ENCODE measurements at regions not wholly inside any gene's neighbourhood (a gene's known extent, or its start where the extent isn't known, plus 50 kb on each side); places are given as distances from the start of the nearest gene placed in this dataset.
"Not testable (repeated sequence)": the region's sequence is repeated elsewhere in the genome, so short reads cannot be mapped to it uniquely, and the experiment has no call there.

DNA sequence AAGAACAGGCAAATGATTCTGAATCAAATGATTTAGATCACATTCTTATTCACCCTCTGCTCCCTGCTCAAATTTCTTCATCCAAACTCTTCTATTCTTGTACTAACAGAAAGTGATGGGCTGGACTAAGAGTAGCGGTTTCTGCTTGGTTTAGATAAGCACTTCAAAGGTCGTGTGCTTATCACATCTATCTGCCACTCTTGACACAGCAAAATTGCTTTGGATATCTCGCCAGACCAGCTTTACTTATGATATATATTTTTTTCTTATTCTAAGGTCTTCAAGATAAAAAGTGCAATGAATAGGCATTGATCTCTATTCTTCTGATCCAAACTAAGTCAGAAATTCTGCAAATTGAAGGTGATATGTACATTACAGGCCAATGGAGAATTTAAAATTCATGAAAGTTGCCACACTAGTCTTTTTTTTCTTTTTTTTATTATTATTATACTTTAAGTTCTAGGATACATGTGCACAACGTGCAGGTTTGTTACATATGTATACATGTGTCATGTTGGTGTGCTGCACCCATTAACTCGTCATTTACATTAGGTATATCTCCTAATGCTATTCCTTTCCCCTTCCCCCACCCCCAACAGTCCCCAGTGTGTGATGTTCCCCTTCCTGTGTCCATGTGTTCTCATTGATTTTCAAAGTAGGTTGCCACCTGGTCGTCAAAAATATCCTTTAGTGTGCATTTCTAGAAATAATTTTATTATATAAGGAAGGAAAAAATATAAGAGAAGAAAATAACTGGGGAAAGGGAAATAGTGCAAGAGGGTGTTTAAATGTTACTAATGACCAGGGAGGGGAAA is 1941.0 kb upstream of the RAG2 start:
- DNase-seq = no peak

DNA sequence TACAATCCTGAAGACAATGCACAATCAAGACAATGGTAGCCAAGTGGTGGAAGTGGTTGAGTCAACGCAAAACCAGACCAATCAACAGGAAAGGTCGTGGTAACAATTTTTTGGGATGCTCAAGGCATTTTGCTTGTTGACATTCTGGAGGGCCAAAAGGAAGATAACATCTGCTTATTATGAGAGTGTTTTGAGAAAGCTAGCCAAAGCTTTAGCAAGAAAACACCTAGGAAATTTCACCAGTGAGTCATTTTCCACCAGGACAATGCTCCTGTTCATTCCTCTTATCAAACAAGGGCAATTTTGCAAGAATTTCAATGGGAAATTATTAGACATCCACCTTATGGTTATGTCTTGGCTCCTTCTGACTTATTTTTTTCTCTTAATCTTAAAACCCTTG is 1932.2 kb upstream of the RAG2 start:
- no peak for DNase-seq

DNA sequence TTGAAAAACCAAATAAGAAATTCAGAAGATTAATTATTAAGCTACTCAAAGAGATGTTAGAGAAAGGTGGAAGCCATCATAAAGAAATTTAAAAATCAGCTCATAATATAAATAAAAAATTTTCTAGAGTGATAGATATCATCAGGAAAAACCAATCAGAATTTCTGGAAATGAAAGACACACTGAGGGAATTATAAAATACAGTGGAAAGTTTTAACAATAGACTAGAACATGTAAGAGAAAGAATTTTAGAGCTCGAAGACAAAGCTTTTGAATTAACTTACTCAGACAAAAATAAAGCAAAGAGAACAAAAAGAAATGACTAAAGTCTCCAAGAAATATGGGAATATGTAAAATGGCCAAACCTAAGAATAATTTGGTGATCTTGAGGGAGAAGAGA is 1926.9 kb upstream of the RAG2 start:
- no peak for DNase-seq

DNA sequence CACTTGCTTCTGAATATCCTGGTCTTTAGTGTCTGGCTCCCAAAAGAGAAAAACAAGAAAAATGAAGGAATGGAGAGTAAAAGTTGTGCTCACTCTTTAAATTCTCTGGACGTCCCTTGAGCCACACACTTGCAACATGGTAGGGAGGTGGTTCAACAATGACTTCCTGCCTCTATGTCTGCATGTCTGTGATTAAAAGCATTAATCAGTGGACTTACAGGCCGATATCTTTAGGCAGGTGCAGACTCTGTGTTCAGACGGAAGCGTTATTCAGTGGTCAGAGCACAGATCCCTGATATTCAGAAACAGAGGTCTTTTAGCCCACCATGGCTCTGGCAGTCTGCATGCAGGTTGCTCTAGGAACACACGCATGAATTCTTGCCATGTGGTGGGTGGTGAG is 1920.0 kb upstream of the RAG2 start:
- DNase-seq = no peak

DNA sequence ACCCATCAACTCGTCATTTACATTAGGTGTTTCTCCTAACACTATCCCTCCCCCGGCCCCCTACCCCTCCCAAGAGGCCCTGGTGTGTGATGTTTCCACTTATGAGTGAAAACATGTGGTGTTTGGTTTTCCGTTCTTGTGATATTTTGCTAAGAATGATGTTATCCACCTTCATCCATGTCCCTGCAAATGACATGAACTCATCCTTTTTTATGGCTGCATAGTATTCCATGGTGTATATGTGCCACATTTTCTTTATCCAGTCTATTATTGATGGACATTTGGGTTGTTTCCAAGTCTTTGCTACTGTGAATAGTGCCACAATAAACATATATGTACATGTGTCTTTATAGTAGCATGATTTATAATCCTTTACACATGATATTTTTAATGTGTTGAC is 1914.8 kb upstream of the RAG2 start:
- DNase-seq = not testable (repeated sequence)

DNA sequence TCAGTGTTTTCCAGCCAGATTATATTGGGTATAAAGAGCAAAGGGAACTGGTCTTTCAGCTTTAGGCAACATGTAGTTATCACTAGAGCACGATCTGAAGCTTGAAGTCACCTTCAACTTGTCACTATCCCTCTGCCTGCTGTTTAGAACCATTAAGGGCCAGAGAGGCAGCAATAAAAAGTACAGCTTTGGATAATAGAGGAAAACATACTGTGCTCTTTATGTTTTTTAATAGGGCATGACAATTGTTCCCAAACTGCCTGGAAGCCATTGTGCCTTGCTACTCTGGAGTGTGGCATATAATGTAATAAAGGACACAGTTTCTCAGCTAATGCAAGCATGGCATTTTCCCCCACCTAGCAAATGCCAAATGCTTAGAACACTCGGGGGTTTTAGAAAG is 1912.0 kb upstream of the RAG2 start:
- no peak for DNase-seq

DNA sequence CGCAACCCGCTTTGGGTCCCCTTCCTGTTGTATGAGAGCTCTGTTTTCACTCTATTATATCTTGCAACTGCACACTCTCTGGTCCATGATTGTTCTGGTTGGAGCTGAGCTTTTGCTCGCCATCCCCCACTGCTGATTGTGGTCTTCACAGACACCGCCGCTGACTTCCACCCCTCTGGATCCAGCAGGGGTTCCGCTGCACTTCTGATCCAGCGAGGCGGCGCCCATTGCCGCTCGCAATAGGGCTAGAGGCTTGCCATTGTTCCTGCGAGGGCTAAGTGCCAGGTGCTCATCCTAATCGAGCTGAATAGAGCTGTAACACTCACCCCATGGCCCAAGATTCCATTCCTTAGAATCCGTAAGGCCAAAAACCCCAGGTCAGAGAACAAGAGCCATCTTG is 1905.8 kb upstream of the RAG2 start:
- DNase-seq = no peak

DNA sequence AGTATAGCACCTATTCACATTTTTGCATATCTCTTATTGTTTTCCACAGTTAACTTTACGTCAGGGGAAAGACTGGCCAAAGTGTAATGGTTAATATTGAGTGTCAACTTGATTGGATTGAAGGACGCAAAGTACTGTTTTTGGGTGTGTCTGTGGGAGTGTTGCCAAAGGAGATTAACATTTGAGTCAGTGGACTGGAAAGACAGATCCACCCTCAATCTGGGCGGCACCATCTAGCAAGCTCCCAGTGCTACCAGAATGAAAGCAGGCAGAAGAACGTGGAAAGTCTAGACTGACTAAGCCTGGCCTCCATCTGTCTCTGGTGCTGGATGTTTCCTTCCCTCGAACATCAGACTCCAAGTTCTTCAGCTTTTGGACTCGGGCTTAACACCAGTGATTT is 1900.7 kb upstream of the RAG2 start:
- DNase-seq = peak; percentile 71

DNA sequence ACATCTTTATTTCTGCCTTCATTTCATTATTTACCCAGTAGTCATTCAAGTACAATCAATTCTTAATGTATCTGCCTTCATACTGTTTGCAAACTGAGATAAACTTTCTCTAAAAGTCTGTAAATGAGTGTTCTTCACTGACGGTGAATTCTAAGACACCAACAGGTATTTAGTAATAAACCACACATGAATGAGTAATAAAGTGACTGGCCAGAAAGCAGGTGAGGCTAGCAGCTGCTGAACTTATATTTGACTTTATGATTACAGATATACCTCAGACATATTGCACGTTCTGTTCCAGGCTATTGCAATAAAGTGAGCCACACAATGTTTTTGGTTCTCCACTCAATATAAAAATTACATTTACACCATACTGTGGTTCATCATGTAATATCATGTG is 1894.0 kb upstream of the RAG2 start:
- DNase-seq = no peak

DNA sequence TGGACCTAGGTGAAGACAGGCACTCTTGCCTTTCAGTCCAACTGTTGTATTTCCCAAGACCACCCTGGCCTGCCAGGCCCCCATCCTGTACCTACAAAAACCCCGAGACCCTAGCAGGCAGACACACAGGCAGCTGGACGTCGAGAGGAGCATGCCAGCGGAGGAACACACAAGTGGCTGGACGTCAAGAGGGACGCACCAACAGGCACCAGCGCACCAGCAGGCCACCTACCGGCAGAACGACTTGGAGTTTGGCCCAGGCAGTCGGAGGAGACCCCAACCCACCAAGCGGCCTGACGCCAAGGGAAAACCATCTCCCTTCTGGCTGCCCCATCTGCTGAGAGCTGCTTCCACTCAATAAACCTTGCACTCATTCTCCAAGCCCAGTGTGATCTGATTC is 1883.4 kb upstream of the RAG2 start:
- no peak for DNase-seq

DNA sequence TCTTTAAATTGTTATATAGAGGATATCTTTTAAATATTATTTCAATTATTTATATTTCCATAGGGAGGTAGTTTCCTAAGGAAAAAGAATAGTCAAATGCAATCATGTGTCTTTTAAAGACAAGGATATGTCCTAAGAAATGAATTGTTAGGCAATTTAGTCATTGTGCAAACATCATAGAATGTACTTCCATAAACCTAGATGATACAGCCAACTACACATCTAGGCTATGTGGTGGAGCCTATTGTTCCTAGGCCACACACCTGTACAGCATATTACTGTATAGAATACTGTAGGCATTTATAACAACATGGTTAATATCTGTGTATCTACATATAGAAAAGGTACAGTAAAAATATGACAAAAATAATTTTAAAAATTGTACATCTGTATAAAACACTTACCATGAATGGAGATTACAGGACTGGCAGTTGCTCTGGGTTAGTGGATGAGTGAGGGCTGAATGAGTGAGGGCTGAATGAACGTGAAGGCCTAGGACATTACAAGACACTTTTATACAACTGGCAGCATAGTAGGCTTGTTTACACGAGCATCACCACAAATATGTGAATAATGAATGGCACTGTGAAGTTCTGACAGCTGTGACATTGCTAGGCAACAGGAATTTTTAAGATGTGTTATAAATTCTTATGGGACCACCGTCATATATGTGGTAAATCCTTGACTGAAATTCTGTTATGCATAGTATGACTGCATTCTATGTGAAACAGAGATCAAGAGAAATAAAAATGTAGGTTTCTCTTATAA is 1879.0 kb upstream of the RAG2 start:
- no peak for DNase-seq

DNA sequence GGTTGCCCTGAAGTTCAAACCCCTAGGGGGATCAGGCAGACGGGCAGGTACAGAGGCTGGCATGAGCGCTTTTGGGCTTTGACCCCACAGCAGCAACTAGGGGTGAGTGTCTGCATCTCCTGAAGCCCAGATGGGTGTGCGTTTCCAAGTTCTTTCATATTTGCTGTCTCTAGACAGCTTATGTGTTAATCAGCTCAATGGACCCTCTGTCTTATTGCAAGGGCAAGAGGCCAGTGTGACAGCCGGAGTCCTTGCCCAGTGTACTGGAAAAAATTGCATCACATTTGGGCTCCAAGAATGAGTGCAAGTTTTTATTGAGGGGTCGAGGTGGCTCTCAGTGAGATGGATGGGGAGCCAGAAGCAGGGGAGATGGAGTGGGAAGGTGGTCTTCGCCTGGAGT is 1863.7 kb upstream of the RAG2 start:
- peak; percentile 50 for DNase-seq

DNA sequence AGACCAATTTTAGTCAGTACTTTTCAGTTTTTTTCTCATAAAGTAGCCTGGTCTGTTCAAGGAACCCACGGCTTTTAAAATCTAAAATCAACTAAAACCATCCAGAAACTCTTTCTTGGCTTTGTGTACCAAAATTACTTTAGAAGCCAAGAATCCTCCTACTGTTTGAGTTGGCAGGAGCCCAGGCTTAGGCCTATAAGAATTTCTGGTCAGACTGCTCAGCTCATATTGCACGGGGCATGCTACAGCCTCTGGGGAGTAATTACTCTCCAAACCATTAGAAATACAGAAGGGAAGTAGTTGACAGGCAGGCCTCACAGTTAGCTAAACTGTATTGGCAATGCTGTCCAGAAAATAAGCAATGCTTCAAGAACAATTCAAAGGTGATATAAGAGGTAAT is 1862.9 kb upstream of the RAG2 start:
- peak; percentile 60 for DNase-seq

DNA sequence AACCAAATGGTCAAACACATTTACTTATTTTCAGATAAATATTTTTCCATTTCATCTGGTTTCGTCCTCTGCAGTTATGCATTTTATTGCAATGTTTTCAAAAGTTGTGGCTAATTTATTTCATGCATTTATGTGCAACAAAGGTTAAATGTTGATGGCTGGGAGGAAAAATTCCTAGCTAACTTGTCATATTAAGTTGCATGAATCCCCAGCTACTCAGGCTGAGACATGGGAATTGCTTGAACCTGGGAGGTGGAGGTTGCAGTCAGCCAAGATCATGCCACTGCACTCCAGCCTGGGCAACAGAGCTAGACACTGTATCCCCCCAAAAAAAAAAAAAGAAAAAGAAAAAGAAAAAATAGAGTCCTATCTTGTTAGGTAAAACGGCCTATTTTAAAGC is 1862.4 kb upstream of the RAG2 start:
- DNase-seq = peak; percentile 2

DNA sequence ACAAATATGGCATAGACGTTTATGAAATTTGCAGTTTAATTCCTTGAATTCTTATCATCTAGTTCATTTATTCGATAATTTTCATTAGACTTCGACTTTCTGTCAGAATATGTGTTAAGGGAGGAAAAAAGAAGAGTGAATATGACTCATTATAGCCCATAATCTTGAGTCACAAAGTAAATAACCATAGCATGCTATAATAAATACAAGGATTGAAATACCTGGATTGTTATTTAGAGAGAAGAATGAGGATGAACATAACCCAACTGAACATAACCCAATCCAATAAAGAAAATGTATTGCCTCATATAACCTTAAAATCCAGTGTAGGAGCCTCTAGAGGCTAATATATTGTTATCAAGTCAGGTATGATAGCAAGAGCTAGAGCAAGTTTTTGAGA is 1858.3 kb upstream of the RAG2 start:
- DNase-seq = no peak

DNA sequence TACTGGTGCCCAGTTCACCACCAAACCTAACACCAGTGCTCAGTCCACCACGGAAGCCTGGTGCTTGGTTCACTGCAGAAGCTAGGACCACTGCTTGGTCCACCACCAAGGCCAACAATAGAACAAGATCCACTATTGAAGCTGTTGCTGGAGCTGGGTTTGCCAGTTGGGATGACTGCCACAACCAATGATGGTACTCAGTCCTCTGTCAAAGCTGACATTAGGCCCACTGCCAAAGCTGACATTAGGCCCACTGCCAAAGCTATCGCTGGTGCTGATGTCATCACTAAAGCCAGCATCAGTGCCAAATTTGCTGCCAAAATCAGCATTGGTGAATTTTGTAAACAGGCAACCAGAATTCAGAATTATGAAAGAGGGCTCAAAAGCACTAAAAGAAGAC is 1850.2 kb upstream of the RAG2 start:
- DNase-seq = no peak

DNA sequence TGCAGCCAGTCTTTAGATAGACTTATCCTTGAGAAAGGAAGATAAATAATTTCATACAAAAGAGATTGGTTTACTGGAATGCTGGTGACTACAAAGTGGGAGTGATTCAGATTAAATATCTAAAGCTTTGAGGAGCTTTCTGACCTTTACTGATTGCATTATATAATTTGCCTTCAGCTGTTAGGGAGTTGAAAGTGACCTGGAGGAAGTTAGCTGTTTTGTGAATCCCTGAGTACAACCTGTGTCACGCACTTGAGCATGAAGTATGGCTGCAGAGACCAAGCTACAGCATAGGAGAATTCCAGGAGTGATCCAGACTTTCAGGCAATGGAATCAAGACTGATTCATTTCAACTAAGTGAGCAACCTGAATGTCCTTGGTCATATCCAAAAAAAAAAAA is 1848.3 kb upstream of the RAG2 start:
- no peak for DNase-seq

DNA sequence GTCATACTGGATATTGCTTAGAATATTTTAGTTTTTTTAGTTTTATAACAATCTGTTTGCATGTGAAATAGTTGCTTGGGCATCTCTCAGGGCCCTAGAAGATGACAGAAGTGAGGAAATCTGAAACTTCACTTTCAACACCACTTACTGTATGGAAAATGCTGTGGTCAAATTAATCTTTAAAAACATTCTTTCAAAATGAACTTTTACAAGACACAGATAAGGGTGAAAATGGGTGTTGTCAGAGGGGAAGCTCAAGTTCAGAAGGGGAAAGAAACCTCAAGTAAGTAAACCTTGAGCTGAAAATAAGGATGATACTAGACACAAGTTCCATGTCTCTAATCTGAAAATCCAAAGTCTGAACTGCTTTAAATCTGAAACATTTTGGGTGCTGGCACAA is 1840.1 kb upstream of the RAG2 start:
- DNase-seq = no peak

DNA sequence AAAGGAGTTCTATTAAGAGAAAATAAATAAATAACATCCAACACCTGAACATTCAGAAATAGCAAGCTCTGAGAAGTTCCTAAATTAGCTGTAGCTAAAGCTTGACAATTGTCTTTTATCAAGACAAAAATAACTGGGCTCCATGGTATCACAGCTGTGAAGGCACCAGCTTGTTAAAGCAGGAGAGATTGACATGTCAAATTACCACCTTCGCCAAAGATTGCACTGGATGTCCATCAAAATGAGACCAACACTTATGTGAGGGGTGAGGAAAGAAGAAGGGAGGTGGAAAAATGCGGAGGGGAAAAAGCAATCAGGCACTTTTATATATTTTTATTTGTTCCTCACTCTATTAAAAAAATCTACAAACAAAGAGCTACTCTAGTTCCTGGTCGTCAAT is 1827.5 kb upstream of the RAG2 start:
- no peak for DNase-seq

DNA sequence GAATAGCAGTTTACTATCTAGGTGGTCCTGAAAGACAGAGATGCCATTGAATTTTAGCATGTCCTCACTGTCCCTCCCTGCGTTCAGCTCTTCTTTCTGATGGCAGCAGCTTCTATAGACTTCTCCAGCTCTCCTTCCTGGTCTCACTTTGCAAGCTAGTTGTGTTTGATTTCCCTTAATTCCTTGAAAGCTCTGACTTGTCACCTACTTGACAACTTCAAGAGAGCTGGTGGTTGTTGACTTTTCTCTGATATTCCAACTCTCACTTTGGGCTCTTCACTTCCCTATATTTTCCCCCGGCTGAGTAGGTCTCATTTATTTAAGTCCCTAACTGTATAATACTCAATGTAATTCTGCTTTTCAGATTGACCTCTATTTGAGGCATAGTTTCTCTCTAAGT is 1825.0 kb upstream of the RAG2 start:
- no peak for DNase-seq

DNA sequence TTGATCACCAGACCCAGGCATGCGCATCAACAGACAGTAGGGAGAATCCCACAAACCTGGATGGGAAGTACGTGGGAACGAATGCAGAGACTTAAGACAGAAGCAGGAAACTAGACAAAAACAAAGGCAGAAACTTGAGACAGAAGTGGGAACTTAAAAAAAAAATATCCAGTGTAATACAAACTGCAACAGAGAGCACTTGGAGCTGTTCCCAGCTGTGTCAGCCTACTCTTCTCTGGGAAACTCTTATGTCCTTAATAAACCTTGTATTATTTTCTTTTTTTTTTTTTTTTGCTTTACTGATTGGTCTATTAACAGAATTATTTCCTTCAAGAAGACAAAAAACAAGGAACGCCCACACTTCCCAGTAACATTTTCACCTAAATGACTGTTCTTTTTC is 1818.1 kb upstream of the RAG2 start:
- no peak for DNase-seq

DNA sequence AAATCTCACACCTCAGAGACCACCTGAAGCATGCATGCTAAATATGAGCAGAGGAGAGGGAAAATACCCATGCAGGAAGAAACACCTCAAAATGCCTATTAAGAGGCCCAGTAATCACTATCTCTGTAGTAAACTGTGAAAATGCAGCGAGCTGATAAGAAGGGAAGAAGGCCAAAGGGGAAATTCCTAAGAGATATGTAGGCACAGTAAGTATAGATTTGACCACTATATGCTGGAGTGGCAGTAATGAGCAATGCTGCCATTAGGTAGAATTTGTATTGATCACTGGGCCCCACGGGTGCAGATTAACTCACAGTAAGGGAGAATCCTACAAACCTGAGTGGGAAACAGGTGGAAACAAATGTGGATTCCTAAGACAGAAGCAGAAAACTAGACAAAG is 1813.1 kb upstream of the RAG2 start:
- peak; percentile 8 for DNase-seq

DNA sequence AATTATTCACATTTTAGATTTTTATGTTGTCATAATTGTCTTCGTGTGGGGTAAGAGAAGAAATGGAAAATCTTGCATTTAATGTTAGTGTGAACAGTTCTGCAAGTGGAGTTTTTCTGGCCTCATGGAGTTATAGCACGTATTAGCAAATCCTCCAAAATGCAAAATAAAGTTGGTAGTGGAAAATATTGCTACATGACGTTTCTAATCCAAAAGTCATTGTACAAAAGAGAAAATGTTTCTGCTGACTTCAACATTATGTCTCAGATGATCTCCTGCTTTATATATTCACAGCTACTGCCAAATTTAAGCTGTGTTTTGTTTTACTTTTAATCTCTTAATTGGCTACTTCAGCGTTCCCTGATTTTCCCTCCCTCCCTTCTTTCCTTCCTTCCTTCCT is 1804.0 kb upstream of the RAG2 start:
- no peak for DNase-seq

DNA sequence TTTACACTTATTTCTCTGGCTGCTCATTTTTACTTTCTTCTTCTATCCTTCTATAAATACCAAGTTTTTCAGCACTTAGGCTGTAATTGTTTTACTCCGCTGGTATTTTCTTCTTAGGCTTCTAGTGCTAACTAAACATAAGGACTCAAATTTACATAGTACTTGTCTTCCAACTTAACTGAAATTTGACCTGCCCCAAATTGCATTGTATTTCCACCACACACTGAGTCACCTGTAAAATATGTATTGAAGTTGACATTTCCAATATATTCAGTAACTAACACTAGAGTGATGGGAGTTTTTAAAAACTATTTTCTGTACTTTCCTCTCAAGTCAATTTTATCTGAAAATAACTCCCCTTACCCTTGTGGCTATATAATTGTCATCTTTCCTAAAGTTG is 1794.1 kb upstream of the RAG2 start:
- DNase-seq = no peak

DNA sequence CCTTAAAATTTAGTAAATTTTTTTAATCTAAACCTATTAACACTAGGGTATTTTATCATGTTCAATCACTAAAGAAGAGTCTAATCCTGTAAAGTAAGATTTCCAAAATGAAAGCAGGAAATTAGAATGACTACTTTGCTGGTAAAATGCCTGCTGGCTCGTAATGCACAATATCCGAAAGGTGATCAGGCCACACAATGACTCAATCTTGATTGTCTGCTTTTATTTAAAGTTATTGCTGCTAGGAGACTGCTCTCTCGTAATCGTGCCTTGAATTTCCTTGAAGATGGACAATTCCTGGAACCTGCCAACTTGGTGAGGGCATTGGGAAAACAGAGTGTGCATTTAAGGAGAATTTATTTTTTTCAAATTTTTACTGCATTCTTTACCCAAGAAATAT is 1786.5 kb upstream of the RAG2 start:
- DNase-seq = no peak

All from NCI-H82 (cell line).